A673 (cell line): ENCODE measurements at regions not wholly inside any gene's neighbourhood (a gene's known extent, or its start where the extent isn't known, plus 50 kb on each side); places are given as distances from the start of the nearest gene placed in this dataset.

Source experiments
- CTCF ChIP-seq: fragments of 300-800, 200-600 bp; sonication (generic); conservative IDR thresholded peaks from 2 replicates; pipeline ENCODE4 v1.5.1; 2017; ENCODE audit warnings: low read depth, mild to moderate bottlenecking, antibody characterized with exemption, low read length, moderate library complexity, mixed read lengths
- EZH2 ChIP-seq: fragments of 200-600 bp; sonication (generic); IDR thresholded peaks from 2 replicates; pipeline ENCODE4 v1.6.1; 2017; ENCODE audit warnings: borderline replicate concordance, low read depth, mild to moderate bottlenecking, mixed read lengths, antibody characterized with exemption, low read length; ENCODE audit not compliant: poor library complexity, severe bottlenecking

GRCh38 chr4:126086041-126086440 is 771.3 kb downstream of the FAT4 start:
- no peak for TF ChIP-seq CTCF
- no peak for TF ChIP-seq EZH2
